HEK293T (cell line): ENCODE measurements at regions not wholly inside any gene's neighbourhood (a gene's known extent, or its start where the extent isn't known, plus 50 kb on each side); places are given as distances from the start of the nearest gene placed in this dataset.

Source experiments
- ARNT ChIP-seq: fragments of 450-650 bp; IDR thresholded peaks from 2 replicates; pipeline ENCODE4 v1.6.1; 2017; ENCODE audit warnings: mild to moderate bottlenecking
- FOXK2 ChIP-seq: fragments of 450-650 bp; IDR thresholded peaks from 2 replicates; pipeline ENCODE4 v1.6.1; 2016; ENCODE audit warnings: mild to moderate bottlenecking
- PKNOX1 ChIP-seq: fragments of 450-650 bp; IDR thresholded peaks from 2 replicates; pipeline ENCODE4 v1.6.1; 2016

DNA sequence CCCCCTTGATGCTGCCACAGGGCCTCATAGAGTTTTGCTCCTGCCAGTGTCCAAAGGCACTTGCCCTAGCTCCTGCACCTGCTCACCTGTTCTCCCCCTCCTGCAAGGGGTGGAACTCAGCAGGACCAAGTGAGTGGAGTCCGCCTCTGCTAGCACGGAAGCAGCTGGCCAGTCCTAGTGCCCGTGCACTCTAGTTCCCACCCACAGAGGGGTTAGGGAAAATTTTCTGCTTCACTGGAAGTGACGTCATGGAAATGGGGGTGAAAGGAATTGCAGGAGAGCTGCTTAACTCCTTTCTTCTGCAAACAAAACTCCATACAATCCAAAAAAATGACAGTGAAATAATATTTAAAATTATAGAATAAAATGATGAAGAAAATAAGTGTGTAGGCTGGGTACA is 609.7 kb upstream of the SLITRK1 start:
- no peak for TF ChIP-seq FOXK2
- no peak for TF ChIP-seq ARNT
- no peak for TF ChIP-seq PKNOX1
